Caki2 (cell line): ENCODE measurements at regions not wholly inside any gene's neighbourhood (a gene's known extent, or its start where the extent isn't known, plus 50 kb on each side); places are given as distances from the start of the nearest gene placed in this dataset.
"Not testable (repeated sequence)": the region's sequence is repeated elsewhere in the genome, so short reads cannot be mapped to it uniquely, and the experiment has no call there.

Experiments
- DNase-seq: peaks from one replicate; pipeline ENCODE4 v3.0.0-alpha.2; 2015; ENCODE audit warnings: low read depth
- in situ Hi-C: cut with HindIII; loops from 2 replicates; pipeline ENCODE4 v1.10.0; 2016; ENCODE audit warnings: low sequenced_read_pairs, low pct_unique_long_range_greater_than_20kb, mixed read lengths

DNA sequence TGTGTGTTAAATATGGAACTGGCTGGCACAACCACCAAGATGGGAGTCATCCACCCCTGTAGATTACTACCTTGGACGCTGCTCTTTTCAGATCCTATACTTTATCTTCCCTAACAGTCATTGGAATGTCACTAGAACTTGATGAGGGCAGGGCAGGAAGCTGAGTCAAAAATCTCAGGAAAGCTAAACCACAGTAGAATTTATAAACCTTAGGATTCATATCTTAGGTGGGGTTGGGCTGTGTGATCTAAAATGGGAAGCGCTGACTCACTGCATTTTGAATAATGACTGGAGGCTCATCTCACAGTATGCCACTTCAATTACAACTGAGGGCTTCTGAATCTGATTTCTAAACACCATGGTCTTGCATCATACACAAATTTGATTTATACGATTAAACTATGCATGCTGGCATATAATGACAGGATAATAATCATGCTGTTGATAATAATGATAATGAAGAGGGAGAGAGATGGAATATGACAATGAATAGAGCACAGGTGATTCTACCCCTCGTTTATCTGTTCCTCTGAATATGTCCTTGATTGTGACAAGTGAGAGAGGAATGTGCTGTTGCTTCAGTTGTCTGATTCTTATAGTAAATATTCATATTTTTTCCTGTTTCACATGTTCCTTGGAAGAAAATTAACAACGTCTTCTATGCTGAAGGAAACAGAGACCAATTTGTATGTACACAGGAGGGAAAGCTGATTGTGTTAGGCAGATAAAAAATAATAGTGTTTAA, 270.3 kb upstream of the HS3ST1 start:
- DNase-seq, result peak; percentile 41
- in situ Hi-C loops, result no loop called here

DNA sequence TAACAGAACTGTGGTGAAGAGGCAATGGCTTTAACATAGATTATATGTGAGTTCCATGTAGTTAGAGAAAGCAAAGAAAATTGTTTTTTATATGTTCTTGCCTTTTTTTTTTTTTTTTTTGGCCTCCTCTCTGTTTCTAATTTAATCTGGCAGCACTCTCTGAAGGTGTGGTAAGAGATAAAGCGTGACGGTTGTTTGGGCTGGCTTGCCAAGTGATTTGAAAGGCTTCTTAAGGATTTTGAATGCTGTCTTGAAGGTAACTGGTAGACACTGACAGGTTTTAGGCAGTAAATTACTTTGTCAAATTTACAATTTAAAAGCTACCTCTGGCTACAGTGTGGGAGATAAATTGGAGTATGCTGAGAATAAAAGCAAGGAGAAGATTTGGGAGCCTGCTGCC, 269.3 kb upstream of the HS3ST1 start:
- in situ Hi-C loops, result no loop called here
- DNase-seq, result no peak

- no peak for DNase-seq
- in situ Hi-C loops, result no loop called here
These were observed 265.0 kb upstream of the HS3ST1 start for GRCh38 chr4:11693693-11694092.

DNA sequence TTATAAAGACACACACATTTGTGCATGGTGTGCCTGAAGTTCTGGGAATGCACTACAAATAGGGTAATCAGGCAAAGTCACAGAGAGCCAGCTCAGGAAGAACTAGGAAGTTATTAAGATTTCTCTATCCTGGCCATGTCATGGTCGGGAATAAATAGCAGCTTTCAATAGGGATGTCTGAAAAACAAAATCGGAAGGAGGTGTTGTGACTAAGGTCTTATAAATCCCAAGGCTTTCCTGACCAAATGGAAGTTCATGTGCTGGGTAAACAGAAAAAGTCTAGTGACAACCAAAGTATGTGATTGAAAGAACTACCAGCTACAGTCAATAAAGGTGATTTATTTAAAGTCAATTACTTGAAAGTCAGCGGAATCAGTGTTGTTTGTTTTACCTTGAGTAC, 262.5 kb upstream of the HS3ST1 start:
- in situ Hi-C loops, result no loop called here

GRCh38 chr4:11687727-11688126, 259.0 kb upstream of the HS3ST1 start:
- in situ Hi-C loops, result no loop called here
- no peak for DNase-seq

More for the DNA sequence above, 262.5 kb upstream of the HS3ST1 start:
- DNase-seq, result no peak

DNA sequence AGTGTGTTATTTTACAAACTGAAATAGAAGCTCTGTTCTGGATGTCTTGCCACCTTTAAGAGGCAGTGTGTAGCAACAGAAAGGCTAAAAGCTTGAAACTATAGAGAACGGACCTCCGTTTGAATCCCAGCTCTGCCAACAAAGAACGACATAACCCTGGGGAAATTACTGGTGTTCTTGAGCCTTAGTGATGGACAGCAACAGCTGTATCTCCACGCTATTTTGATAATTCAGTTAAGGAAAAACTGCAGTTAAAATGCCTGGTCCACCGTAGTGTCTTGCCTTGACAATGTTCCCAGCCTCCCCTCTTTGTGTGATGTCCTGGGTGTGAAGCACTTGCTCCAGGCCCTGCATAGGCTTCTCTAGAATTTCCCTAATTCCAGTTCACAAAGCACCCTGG, 256.8 kb upstream of the HS3ST1 start:
- in situ Hi-C loops, result no loop called here
- DNase-seq, result no peak

DNA sequence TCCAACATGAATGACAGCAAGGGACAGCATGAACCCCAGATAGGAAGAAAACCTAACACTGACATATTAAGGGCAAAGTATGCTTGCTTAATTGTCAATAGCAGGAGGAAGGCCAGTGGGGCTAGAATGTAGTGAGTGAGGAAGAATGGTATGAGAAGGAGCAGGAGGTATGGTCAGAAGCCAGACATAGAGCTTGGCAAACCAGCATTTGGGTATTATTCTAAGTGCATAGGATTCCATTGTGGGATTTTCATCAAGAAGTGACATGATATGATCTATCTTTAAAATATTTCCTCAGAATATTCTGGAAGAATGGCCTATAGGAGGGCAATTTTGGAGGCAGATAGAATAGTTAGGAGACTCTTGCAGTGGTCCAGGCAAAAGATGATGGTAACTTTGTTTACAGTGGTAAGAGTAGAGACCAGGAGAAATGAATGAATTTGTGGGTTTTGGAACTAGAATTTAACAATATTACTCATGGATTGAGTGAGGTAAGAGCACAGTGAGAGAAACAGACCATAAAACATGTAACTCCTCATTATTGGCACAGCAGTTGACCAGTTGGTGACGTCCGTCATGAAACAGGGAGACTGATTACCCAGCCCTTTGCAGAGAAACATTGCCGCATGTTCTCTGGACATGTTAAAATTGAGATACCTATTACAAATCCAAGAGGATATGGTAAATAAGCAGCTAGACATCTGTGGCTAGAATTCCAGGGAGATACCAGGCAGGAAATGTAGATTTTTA, 246.5 kb upstream of the HS3ST1 start:
- in situ Hi-C loops, result no loop called here
- no peak for DNase-seq

GRCh38 chr4:11670304-11670703, 241.6 kb upstream of the HS3ST1 start:
- no peak for DNase-seq
- in situ Hi-C loops, result no loop called here

- peak; percentile 31 for DNase-seq
- in situ Hi-C loops, result no loop called here
These were observed 240.5 kb upstream of the HS3ST1 start for GRCh38 chr4:11669156-11669555.

- no peak for DNase-seq
- in situ Hi-C loops, result no loop called here
These were observed 234.4 kb upstream of the HS3ST1 start for GRCh38 chr4:11663114-11663513.

DNA sequence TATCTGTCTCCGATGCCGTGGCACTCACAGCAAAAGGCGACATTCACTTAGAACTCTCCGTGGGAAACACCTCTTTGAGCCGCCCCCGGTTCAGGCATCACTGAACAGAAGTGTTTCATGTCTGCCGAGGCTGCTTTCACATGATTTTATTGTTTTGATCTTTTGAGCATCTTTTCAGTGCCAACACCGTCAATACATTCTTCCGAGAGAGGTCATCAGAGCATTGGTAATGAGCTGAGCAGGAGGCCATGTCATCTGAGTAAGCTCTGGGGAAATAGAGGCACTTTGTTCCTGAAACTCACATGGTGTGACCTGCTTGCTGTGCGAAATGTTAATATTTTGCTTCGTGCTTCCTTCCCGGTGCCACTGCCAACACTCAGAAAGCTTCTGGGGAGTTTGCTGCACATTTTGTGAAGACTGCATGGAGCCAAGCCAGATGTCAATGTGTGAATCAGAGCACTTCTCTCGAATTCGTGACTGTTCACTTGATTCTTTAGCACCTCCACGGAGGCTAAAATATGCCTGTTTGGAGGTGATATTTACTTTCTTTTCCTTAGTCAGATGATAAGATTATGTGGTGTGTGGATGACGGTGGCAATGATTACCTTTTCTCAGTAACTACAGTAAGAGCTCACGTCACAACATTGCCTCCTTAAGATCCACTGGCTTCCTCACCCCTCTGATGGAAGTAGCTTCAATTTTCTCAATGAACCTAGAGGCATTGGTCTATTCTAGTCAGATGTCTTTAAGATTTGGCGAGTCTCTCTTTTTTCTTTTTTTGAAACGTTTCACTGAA, 222.3 kb upstream of the HS3ST1 start:
- in situ Hi-C loops, result no loop called here
- DNase-seq, result peak; percentile 79

DNA sequence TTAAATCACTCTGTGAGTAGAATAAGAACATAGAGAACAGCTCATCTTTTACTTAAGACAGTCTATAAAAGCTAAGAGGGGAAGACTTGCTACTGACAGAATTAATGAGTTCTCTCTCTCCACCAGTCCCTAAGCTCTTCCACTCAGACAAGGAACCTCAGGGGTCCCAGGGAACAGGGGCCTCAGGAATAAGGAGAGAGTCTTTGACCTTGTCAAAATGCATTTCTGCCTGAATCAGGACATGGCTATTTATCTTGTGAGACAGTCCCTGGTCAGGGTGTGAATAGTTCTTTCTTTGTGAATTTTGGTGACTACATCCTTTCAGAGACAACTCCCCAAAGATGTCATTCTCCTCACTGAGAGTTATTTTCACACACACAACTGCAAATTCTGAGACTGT, 218.7 kb upstream of the HS3ST1 start:
- no peak for DNase-seq
- in situ Hi-C loops, result no loop called here

GRCh38 chr4:11643081-11643480, 214.4 kb upstream of the HS3ST1 start:
- in situ Hi-C loops, result not testable (repeated sequence)

DNA sequence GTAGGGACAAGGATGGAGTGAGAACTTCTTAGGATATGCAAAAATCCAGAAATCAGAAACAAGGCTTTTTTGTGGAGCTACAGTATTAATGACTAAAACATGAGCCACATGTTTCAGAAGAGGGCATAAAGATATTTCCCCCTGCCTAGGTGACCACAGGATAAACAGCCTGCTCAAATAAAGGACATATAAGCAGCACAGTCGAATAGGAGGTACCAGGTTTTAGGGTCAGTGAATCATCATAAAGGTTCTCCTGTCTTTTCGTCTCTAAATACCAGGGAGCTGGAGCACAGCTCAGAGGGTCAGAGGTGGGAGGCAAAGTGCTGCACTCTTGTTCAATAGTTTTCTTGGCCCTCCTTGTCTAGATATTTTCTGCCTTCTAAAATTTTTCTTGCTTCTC, 211.9 kb upstream of the HS3ST1 start:
- no peak for DNase-seq
- in situ Hi-C loops, result no loop called here

More at GRCh38 chr4:11643081-11643480, 214.4 kb upstream of the HS3ST1 start:
- DNase-seq, result peak; percentile 51

GRCh38 chr4:11636551-11636950, 207.9 kb upstream of the HS3ST1 start:
- in situ Hi-C loops, result no loop called here
- no peak for DNase-seq

- DNase-seq, result peak; percentile 22
- in situ Hi-C loops, result no loop called here
These were observed 207.3 kb upstream of the HS3ST1 start for GRCh38 chr4:11636031-11636430.

DNA sequence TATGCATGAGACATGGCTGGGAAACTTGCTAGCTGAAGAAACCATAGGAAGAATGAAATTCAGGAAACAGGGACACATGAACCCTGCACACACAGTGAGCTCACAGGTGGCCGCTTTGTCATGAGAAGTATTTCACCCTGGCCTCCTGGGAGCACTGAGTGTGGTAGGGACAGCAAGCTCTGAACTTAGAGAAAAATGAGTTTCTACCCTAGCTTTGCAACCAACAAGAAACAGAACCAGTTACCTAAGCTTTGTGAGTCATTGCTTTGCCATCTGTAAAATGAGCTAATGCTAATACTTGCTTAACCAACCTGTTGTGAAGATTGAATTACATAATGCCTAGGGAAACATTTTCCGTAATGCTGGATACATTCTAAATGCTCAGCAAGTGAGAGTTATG, 206.6 kb upstream of the HS3ST1 start:
- DNase-seq, result peak; percentile 85
- in situ Hi-C loops, result no loop called here

DNA sequence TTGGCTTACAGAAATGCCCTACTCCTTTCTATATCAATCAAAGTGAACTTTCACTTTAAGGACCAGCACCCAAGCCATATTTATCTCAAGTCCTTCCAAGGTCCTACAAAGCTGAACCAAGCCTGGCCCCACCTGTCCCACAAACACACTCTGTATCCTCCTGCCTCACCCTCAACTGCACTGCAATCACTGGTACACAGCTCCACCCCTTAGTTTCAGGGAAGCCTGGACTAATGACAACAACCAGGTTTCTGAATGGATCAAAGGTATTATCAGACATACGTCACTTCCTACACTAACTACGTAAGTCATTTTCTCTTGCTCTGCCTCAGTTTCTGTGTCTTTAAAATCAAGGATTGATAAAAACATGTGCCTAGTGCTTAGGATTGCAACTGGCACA, 205.6 kb upstream of the HS3ST1 start:
- in situ Hi-C loops, result no loop called here
- no peak for DNase-seq

- no peak for DNase-seq
- in situ Hi-C loops, result no loop called here
These were observed 204.7 kb upstream of the HS3ST1 start for GRCh38 chr4:11633430-11633829.
